GM10248 (cell line): ENCODE measurements at regions not wholly inside any gene's neighbourhood (a gene's known extent, or its start where the extent isn't known, plus 50 kb on each side); places are given as distances from the start of the nearest gene placed in this dataset.

Experiments used
- CTCF ChIA-PET: fragments of 300-600 bp; sonication (Branson Sonifier 250); formaldehyde crosslinking; extraction: SDS; loops from one replicate; lab custom pipeline; 2021; ENCODE audit warnings: antibody characterized with exemption; lab: Yijun Ruan, JAX
- POLR2A ChIA-PET: fragments of 350-650 bp; sonication (Branson Sonifier 250); formaldehyde crosslinking; extraction: SDS; loops from one replicate; lab custom pipeline; 2020; ENCODE audit warnings: antibody characterized with exemption; lab: Yijun Ruan, JAX
- DNase-seq: peaks from one replicate; pipeline ENCODE4 v3.0.0; 2012; ENCODE audit errors: extremely low spot score
- TF ChIP-seq, protein P1 (sequence below): IDR thresholded peaks from 2 replicates; pipeline ENCODE4 v1.5.1; 2012; ENCODE audit warnings: mild to moderate bottlenecking, low read depth; ENCODE audit errors: extremely low read depth, missing control alignments, control extremely low read depth

- TF ChIP-seq, protein P1, sequence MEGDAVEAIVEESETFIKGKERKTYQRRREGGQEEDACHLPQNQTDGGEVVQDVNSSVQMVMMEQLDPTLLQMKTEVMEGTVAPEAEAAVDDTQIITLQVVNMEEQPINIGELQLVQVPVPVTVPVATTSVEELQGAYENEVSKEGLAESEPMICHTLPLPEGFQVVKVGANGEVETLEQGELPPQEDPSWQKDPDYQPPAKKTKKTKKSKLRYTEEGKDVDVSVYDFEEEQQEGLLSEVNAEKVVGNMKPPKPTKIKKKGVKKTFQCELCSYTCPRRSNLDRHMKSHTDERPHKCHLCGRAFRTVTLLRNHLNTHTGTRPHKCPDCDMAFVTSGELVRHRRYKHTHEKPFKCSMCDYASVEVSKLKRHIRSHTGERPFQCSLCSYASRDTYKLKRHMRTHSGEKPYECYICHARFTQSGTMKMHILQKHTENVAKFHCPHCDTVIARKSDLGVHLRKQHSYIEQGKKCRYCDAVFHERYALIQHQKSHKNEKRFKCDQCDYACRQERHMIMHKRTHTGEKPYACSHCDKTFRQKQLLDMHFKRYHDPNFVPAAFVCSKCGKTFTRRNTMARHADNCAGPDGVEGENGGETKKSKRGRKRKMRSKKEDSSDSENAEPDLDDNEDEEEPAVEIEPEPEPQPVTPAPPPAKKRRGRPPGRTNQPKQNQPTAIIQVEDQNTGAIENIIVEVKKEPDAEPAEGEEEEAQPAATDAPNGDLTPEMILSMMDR, result no peak
- ChIA-PET POLR2A (no interaction called here), CTCF (interaction anchor here (1.6 kb wide), 1 partner anchor 36 kb away, joined by 4 read pairs; no protein-coding TSS in a partner anchor)
- DNase-seq, result no peak
Observed at GRCh38 chr6:66362888-66363287, 655.9 kb upstream of the EYS start.

GRCh38 chr6:66361886-66362285 lies 654.9 kb upstream of the EYS start:
- POLR2A ChIA-PET, result no interaction called here
- no peak for DNase-seq
- TF ChIP-seq, protein P1, result no peak
- CTCF ChIA-PET, result interaction anchor here (1.1 kb wide), 1 partner anchor 34 kb away, joined by 3 read pairs; no protein-coding TSS in a partner anchor

DNA sequence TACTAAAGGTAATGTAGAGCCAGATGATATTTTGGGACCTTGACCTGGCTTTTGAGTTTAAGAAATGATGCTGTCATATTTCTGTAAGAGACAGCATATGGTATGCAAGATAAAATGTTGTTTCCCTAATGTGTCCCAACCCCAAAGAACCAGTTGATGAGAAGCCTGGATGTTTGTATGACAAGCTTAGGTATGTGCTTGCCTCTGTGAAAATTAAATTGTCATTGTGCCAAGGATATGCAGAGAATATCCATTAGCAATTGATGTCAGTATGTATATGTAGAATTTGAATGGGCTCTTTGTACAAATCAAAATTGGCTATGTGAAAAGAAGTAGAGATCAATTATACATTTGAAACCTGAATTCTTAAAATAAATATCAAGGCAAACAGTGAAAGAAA lies 650.8 kb upstream of the EYS start:
- POLR2A ChIA-PET, result no interaction called here
- TF ChIP-seq, protein P1, result no peak
- no peak for DNase-seq
- CTCF ChIA-PET, result no interaction called here

DNA sequence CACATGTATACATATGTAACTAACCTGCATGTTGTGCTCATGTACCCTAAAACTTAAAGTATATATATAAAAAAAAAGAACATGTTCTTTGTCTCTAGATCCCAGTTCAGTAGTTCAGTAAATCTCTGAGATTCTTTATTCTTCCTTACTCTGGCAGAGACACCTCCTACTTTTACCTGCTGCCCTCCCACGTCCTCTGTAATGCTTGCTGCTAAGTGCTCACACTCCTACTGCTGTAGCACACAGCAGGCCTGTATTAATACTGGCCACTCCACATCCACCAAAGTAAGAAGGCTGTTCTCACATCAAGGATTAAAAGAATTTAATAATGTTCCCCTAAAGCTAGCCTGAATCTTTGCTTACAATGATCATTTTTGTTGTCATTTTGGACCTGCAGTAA lies 648.4 kb upstream of the EYS start:
- no peak for DNase-seq
- TF ChIP-seq, protein P1, result no peak
- POLR2A ChIA-PET, result no interaction called here
- CTCF ChIA-PET, result no interaction called here

DNA sequence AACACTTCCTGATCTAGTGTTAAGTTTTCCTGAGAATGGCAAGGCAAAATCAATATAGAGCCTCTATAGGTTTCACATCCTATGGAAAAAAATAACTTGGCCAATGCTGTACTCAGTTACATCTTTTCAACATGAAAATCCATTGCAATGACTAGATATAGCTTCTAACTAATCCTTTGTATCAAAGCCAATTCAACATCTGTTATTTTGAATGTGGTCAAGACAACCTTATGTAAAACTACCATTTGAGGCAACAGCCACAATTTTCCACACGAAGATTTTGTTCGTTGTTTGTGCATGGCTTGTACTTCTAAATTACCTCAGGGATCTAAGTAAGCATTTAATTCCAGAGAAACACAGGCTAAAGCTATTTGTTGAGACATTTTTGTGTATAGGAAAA lies 637.8 kb upstream of the EYS start:
- CTCF ChIA-PET, result no interaction called here
- POLR2A ChIA-PET, result no interaction called here
- DNase-seq, result no peak
- TF ChIP-seq, protein P1, result no peak

DNA sequence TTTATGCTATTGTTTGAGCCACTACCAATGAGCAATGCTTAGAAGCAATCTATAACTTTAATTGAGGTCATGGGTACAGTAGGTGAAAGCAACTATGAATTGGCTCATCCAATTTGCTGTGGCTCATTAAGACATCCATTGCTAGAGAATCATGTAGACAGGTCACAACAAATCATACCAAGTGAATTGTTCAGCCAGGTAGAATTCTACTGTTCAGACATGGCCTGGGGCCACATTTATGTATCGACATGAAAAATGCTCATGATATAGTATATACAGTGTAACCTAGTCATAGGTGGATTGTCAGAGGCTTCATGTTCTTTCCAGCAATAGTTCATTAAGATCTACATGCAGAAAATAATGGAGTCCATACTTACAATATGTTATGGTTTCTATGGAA lies 633.7 kb upstream of the EYS start:
- TF ChIP-seq, protein P1, result no peak
- POLR2A ChIA-PET, result no interaction called here
- CTCF ChIA-PET, result no interaction called here
- no peak for DNase-seq
